ENCODE measurements at regions not wholly inside any gene's neighbourhood (a gene's known extent, or its start where the extent isn't known, plus 50 kb on each side); places are given as distances from the start of the nearest gene placed in this dataset.

GRCh38 chr6:119801056-119801455 is 451.5 kb upstream of the MAN1A1 start:
- TF ChIP-seq POLR2A (IDR thresholded peaks at IDR 0.05): no peak
- TF ChIP-seq CTCF (IDR thresholded peaks at IDR 0.05): no peak

Data from lower leg skin (tissue), 3 donors.